T-helper 2 cell treated with Interferon-gamma antibody and Interleukin-4, amounts not matched to agents 100 ng/mL and 5 ng/mL, for 36 hours (primary cell): ENCODE measurements at regions not wholly inside any gene's neighbourhood (a gene's known extent, or its start where the extent isn't known, plus 50 kb on each side); places are given as distances from the start of the nearest gene placed in this dataset.

Source experiments
- intact Hi-C: fragments of 100-400 bp; cut with micrococcal nuclease; formaldehyde crosslinking; loops from one replicate; pipeline ENCODE4 v1.15.1; 2023

- intact Hi-C loops, result no loop called here
Observed at GRCh38 chr18:37956902-37957301, 391.3 kb upstream of the CELF4 start.

- intact Hi-C loops, result no loop called here
Observed at GRCh38 chr18:37956020-37956419, 390.4 kb upstream of the CELF4 start.

GRCh38 chr18:37955201-37955600 lies 389.6 kb upstream of the CELF4 start:
- intact Hi-C loops, result no loop called here

- intact Hi-C loops, result no loop called here
Observed at GRCh38 chr18:37953876-37954275, 388.3 kb upstream of the CELF4 start.

- intact Hi-C loops, result no loop called here
Observed at GRCh38 chr18:37948471-37948870, 382.9 kb upstream of the CELF4 start.

GRCh38 chr18:37946324-37946723 lies 380.7 kb upstream of the CELF4 start:
- intact Hi-C loops, result no loop called here

DNA sequence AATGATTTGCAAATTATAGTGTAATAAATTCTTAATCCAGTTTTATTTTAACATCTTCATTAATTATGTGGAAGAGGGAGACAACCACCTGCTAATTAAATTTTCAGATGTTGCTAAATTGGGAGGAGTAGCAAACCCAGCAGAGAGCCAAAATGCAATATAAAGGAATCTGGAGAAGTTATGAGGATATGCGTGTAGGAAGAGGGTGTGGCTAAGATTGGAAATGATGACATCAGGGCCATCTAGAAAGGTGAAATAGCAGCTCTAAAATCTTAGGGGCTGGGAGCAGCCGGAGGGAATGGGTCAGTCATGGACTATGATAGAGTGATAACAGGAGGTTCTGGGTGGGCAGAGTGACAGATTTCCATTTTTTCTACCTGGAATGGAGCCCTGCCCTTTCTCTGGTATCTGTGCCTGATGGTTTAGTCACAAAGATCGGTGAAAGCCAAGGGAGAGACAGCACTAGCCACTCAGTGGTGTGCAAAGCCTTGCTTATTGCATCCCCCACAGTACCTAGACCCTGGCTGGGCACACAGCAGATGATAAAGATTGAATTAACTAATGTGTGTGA lies 379.2 kb upstream of the CELF4 start:
- intact Hi-C loops, result no loop called here

- intact Hi-C loops, result no loop called here
Observed at GRCh38 chr18:37937287-37937686, 371.7 kb upstream of the CELF4 start.

DNA sequence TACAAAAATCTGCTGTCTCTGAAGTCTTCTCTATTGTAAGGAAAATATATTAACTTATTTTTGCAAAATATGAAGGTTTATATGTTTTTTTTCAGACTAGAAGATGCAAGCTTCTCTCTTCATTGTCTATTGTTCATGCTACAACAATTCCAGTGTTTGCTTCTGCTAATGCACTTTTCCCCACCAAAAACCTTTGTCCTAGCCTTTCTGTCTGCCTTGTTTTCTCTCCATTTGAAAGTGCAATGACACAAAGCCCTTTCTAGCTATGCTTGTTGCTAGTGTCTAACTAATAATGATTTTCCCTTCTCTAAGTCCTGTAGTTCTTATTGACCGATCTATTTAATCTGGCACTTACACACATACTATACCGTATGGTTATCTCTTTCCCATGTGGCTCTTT lies 369.5 kb upstream of the CELF4 start:
- intact Hi-C loops, result no loop called here

GRCh38 chr18:37930640-37931039 lies 365.0 kb upstream of the CELF4 start:
- intact Hi-C loops, result no loop called here

GRCh38 chr18:37922162-37922561 lies 356.6 kb upstream of the CELF4 start:
- intact Hi-C loops, result no loop called here

DNA sequence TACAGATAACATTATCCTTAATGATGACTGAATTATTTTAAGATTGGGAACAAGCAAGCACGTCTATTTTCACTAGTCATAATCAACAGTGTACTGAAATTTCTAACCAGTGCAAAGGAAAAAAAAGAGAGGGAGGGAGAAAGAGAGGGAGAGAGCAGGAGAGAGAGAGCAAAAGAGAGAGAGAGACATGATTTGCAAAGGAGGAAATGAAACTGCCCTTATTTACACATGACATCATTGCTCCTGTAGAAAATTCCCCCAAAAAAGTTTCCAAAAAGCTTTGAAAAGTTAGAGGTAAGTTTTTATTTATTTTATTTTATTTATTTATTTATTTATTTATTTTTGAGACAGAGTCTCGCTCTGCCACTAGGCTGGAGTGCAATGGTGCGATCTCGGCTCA lies 355.3 kb upstream of the CELF4 start:
- intact Hi-C loops, result no loop called here

GRCh38 chr18:37913051-37913450 lies 347.5 kb upstream of the CELF4 start:
- intact Hi-C loops, result no loop called here

- intact Hi-C loops, result no loop called here
Observed at GRCh38 chr18:37902344-37902743, 336.7 kb upstream of the CELF4 start.

DNA sequence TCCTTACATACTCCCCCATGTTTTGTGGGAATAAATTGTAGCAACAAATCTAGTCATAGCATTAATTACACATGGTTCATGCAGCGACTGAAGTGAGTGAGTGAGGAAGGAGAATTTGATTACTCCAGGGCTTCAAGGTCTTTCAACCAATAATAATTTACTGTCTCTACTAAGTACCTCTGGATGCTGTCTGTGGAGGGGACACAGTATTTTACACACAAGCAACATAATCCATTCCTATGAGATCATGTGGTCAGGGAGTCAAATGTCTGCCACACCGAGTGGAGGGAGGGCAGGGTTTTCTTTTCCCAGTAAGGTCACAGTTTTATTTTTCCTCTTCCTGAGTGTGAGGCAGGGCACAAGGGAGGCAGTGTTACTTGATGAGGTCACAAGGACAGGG lies 334.7 kb upstream of the CELF4 start:
- intact Hi-C loops, result no loop called here

GRCh38 chr18:37889963-37890362 lies 324.4 kb upstream of the CELF4 start:
- intact Hi-C loops, result no loop called here

DNA sequence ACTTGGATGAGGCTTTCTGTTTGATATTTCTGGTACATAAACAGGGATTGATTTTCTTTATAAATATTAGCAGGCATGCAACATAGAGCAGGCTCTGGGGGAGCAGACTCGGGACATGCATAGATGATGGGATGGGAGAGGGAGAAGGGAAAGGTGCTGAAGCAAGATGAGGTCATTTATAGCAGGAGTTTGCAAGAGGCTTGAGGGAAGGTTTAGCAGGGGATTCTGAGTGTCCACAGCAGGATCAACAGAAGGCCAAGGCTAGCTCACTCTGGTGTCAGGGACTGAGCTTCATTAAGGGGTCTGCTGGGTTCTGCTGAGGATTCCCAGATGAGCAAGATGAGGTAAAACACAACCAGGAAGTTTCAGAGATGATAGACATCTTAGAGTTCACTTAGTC lies 309.1 kb upstream of the CELF4 start:
- intact Hi-C loops, result no loop called here

DNA sequence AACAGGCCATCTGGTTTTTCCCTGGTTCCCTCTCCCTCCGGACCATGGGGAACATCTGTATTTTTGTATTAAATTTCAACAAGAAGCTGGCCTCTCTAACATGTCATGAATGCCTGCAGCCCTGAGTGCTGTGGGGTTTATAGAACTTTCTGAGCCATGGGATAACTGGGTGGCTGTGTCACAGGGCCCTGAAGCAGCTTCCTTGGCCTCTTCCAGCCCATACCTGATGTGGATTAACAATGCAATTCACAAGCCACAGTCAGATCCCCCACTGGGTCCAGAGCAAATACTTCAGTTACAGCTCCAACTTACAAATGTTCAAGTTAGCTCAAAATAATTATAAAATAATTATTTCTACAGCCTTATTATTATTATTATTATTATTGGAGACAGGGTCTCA lies 307.8 kb upstream of the CELF4 start:
- intact Hi-C loops, result no loop called here

DNA sequence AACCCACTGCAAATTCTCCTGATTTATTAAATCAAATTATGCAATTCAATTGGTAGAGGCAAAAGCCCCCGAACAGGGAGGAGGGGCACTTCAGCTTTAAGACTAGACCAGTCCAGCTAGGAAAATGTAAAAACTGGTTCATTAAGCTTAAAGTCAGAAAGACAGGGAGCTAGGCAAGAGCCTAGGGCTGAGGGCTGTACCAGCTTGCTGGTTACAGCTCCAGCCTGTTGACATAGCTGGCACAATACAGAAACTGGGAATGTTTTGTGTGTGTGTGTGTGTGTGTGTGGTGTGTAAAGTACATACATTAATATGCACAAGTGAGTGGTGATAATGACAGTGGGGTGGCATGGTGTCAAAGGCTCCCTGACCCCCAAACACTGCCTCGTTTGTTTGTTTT lies 307.0 kb upstream of the CELF4 start:
- intact Hi-C loops, result no loop called here

GRCh38 chr18:37871561-37871960 lies 306.0 kb upstream of the CELF4 start:
- intact Hi-C loops, result no loop called here

GRCh38 chr18:37869051-37869450 lies 303.5 kb upstream of the CELF4 start:
- intact Hi-C loops, result no loop called here

- intact Hi-C loops, result no loop called here
Observed at GRCh38 chr18:37864122-37864521, 298.5 kb upstream of the CELF4 start.

- intact Hi-C loops, result no loop called here
Observed at GRCh38 chr18:37861981-37862380, 296.4 kb upstream of the CELF4 start.

- intact Hi-C loops, result no loop called here
Observed at GRCh38 chr18:37854396-37854795, 288.8 kb upstream of the CELF4 start.
